EH (cell line): ENCODE measurements at regions not wholly inside any gene's neighbourhood (a gene's known extent, or its start where the extent isn't known, plus 50 kb on each side); places are given as distances from the start of the nearest gene placed in this dataset.
A peak's percentile ranks its signal among the peaks of the same experiment; 100 is the strongest.

Experiments
- DNase-seq: peaks from one replicate; pipeline ENCODE4 v3.0.0-alpha.2; 2015; ENCODE audit warnings: low read depth

DNA sequence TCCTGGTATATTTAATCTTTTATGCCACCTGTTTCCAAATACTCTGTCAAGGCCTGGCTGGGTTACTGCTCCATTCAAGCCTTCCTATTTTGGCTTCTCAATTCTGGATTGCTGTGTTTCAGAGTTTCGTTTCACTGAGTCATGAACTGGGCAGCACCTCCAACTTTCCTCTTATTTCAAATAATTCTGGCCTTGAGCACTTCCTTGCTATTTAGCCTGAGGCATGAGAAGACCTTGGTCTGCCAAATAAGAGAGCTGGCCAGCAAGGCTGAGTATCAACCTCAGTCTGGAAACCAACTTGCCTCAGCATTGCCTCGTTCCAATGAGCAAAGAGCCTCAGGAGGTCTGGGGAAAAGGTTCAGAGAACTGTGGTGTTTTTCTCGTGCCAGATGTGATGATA is 66.6 kb downstream of the TNFAIP3 start:
- DNase-seq: peak; percentile 88

DNA sequence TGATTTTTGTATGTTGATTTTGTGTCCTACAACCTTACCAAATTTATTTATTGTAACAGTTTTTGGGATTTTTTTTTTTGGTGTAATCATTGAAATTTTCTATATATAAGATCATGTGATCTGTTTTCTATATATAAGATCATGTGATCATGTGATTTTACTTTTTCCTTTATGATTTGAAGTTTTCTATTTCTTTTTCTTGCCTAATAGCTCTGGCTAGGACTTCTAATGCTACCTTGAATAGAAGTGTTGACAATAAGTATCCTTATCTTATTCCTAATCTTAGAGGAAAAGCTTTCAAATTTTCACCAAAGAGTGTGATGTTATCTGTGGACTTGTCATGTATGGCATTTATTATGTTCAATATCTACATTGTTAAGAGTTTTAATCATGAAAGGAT is 69.7 kb downstream of the TNFAIP3 start:
- no peak for DNase-seq

DNA sequence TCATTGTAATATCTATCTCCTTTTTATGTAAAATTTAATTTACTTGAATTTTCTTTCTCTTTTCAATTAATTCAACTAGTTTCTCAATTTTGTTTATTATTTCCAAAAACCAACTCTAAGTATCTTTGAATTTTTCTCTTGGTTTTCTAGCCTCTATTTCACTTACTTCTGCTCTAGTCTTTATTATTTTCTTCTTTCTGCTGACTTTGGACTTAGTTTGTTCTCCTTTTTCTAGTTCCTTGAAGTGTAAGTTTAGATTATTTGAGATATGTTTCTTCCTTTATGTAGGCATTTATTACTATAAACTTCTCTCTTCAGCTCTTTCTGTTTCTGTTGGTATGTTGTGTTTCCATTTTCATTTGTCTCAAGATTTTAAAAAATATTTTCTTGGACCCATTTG is 70.8 kb downstream of the TNFAIP3 start:
- no peak for DNase-seq

DNA sequence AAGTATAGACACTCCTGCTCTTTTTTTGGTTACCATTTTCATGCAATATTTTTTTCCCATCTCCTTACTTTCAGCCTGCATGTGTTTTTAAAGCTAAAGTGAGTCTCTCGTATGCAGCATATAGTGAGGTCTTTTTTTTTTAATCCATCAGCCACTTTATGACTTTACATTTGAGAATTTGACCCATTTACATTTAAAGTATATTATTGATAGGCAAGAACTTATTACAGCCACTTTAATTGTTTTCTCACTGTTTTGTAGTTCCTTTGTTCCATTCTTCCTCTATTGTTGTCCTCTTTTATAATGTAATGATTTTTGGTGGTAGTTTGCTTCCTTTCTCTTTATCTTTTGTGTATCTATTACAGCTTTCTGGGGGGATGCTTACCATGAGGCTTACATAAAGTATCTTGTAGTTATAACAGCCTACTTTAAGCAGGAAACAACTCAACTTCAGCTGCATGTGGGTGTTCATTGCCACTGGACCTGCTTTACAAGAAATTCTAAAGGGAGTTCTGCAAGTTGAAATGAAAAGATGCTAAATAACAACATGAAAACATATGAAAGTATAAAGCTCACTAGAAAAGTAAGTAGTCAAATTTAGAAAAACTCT is 71.8 kb downstream of the TNFAIP3 start:
- DNase-seq: no peak

GRCh38 chr6:137941995-137942394 is 74.9 kb downstream of the TNFAIP3 start:
- DNase-seq: peak; percentile 12

DNA sequence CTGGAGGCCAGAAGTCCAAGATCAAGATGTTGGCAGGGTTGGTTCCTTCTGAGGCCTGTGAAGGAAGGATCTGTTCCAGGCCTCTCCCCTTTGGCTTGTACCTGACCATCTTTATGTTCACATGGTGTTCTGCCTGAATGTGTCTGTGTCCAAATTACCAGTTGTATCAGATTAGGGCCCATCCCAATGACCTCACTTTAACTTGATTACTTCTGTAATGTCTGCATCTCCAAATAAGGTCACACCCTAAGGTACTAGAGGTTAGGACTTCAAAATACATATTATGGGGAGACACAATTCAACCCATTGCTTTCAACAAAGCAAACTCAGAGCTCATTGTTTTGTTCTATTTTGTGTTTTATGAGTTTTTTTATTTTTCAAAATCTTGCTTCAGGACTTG is 75.7 kb downstream of the TNFAIP3 start:
- no peak for DNase-seq

- DNase-seq: peak; percentile 80
These were observed 77.3 kb downstream of the TNFAIP3 start for GRCh38 chr6:137944381-137944780.

DNA sequence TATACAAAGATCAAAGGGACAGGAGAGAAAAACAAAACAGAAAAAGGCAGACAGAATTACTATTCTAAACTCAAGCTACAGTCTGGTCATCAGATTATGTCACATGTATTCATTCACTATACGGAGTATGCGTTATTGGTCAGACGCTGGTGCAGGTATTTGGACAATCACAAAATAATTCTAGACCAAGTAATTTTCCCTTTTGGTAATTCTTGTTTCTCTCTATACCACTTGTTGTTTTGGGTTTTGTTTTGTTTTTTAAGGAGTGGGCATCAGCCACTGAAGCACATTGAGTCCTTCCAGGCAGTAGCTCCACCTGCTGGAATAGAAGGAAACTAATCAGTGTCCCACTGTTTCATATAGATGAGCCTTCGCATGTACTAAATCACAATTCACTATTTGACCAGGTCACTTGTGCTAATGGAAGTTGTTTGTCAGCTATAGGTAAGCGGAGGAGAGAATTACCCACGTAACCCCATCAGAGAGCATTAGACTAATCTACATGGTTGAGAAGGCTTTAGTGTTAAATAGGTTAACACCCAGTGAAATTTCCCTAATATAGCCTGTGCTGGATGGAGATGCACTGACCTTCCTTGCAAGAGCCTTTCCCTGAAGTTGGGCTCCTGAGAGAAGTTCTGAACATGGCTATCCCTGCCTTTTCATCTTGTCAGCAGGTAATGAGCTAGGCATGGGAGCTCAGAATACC is 77.9 kb downstream of the TNFAIP3 start:
- peak; percentile 65 for DNase-seq

GRCh38 chr6:137949686-137950390 is 82.8 kb downstream of the TNFAIP3 start:
- DNase-seq: no peak

- no peak for DNase-seq
These were observed 83.5 kb downstream of the TNFAIP3 start for GRCh38 chr6:137950581-137950980.

DNA sequence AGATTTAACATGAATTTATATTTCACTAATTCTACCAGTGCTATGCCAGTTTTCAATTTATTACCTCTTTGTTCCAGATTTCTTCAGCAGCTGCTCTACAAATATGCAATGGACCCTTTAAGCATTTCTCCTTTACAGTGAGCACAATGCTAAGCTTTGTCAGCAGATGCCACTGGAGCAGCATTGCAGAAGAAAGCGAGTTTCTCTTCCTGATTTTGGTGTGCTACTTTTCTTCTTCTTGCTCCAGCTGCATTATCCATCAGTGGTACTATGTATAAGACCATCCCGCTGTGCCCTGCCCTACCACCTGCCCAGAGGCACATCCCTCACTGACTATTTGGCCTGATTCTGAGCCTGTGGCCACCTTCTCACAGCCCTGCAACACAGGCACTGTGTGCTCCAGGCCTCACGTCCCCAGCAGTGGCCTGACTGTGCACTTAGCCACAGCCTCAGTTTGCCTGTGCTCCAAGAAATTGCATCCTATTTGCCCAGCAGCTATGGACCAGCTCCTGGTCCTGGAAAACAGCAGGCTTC is 84.1 kb downstream of the TNFAIP3 start:
- DNase-seq: no peak

DNA sequence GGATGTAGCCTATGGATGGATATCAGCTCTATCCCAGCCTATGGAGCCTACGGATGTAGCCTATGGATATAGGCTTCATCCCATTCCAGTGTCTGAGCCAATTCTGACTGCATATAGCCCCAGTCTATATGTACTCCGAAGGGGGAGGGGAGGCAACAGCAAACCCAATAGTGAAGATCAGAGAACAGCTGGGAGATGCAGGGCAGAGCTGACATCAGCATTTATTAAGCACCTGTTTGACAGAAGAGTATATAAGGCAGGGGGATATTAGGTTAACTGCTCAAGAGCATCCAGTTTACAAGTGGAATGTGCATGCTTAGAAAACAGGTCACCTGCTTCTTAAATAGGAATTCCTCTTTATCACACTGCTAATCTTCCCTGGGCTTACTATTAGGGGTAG is 85.2 kb downstream of the TNFAIP3 start:
- no peak for DNase-seq

DNA sequence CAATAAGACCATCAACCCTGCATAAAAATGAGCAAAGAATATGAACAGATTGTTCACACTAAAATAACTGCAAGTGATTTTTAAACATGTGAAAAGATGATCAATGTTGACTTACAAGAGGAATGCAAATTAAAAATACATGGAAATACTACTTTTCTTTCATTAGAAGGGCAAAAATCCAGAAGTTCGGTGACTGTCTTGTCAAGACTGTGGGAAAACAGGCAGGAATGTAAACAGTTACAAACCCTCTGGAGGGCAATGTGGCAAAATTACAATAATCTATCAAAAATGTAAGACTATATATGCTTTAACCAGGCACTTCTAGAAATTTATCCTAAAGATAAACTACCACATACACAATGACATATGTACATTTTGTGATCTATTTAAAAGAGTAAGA is 86.7 kb downstream of the TNFAIP3 start:
- DNase-seq: peak; percentile 65

DNA sequence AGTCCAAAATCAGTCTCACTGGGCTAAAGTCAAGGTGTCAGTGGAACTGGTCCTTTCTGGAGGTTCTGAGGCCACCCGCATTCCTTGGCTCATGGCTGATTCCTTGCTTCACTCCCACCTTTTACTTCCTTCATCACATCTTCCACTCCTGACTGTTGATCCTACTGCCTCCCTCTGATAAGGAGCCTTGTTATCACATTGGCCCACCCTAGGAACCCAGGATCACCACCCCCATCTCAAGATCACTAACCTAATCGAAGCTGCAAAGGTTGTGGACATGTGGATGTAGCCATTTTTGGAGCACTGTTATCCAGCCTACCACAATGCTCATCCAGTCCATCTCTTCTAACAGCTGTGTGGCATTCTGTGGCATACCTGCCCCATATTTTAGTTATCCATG is 87.2 kb downstream of the TNFAIP3 start:
- no peak for DNase-seq

DNA sequence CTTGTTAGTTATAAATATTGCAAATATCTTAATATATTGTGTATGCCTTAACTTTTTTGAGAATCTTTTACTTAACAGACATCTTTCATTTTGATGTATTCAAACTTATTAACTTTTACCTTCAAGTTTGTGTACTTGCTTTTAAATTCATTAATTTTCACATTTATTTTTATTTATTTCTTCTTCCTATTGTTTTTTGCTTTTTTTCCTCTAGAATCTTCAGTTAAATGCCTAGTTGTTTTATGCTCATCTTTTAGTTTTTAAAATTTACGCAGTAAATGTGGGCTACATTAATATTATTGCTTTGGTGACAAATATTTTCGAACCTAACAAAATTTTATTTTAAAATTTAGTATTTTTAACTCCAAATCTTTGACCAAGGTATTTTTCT is 89.0 kb downstream of the TNFAIP3 start:
- no peak for DNase-seq

DNA sequence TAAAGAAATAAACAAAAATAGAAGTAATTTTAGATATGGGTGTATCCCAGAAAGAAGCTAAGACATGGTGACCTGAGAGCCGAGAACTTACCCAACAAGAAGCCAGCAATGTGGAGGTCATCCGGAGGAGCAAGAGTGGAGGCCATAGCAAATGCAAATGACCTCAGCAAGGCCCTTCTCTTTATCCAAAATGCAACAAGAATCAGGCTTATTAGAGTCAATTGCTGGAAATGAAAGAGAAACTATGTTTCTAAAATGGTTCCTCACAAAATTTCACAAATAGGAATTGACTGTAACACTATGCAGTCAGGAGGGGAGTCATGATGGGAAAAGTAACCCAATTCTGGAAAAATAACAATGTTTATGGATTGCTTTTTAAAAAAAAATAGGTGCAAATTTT is 90.4 kb downstream of the TNFAIP3 start:
- peak; percentile 28 for DNase-seq

DNA sequence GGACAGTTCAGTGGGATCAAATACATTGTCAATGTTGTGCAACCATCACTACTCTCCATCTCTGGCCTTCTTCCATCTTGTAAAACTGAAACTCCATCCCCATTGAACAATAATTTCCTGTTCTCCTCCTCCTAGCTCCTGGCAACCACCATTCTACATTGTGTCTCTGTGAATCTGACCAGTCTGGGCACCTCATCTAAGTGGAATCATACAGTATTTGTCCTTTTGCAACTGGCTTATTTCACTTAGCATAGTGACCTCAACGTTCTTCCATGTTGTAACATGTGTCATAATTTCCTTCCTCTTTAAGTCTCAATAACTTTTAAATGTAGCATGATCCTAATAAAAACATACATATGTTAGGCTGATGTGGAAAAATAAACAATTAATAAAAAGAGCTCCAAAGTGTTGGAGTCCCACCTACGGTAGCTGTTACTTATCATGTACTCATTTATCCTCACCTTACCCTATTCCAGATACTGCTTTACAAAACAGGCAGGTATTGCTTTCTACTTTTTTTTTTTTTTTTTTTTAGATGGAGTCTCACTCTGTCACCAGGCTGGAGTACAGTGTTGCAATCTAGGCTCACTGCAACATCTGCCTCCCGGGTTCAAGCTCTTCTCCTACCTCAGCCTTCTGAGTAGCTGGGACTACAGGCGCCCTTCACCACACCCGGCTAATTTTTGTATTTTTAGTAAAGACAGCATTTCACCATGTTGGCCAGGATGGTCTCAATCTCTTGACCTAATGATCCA is 91.9 kb downstream of the TNFAIP3 start:
- peak; percentile 38 for DNase-seq

- DNase-seq: no peak
These were observed 95.7 kb downstream of the TNFAIP3 start for GRCh38 chr6:137962725-137963124.

- no peak for DNase-seq
These were observed 97.8 kb downstream of the TNFAIP3 start for GRCh38 chr6:137964876-137965275.

DNA sequence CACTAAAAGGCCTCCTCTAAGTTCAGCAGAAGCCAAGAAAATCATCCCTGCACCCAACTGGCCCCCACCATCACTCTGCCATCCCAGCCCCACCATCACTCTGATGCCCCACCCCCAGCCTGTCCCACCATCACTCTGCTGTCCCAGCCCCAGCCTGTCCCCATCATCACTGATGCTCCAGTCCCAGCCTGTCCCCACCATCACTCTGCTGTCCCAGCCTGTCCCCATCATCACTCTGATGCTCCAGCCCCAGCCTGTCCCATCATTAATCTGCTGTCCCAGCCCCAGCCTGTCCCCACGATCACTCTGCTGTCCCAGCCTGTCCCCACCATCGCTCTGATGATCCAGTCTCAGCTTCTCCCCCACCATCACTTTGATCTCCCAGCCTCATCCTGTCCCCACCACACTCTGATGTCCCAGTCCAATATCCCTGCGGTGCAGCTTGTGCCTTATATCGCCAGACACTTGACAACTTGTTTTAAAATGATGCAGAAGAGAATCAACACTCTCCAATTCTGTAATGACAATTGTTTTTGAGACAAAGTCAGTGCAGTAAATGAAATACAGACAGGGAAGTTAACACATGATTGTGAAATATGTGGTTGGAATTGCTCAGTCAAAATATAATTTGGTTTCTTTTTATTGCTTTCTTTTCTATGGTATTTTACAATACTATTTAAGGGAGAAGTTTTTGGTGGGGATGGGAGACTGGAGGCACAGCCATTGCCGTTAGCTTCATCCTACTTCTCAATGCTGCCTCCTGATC is 100.8 kb downstream of the TNFAIP3 start:
- peak; percentile 62 for DNase-seq

GRCh38 chr6:137968455-137968804 is 101.4 kb downstream of the TNFAIP3 start:
- no peak for DNase-seq

GRCh38 chr6:137968901-137969300 is 101.8 kb downstream of the TNFAIP3 start:
- DNase-seq: peak; percentile 22
